Lower lobe of right lung (tissue), 2 donors: ENCODE measurements at regions not wholly inside any gene's neighbourhood (a gene's known extent, or its start where the extent isn't known, plus 50 kb on each side); places are given as distances from the start of the nearest gene placed in this dataset.

Experiments
- ATAC-seq, 2 donors: fragments of 200-7000 bp; cut with Tn5 transposase; one replicate each; pipeline ENCODE4 v1.9.1; 2020 to 2022; ENCODE audit warnings: mild to moderate bottlenecking in 2 of 2, moderate library complexity in 2 of 2
- DNase-seq: peaks from one replicate; pipeline ENCODE4 v3.0.0-alpha.2; 2020
- H3K27ac ChIP-seq: fragments of 200-600 bp; one replicate; pipeline ENCODE4 v1.8.0; 2022
- H3K27me3 ChIP-seq: fragments of 200-600 bp; one replicate; pipeline ENCODE4 v1.8.0; 2022; ENCODE audit warnings: low read depth
- H3K36me3 ChIP-seq: fragments of 200-600 bp; one replicate; pipeline ENCODE4 v1.8.0; 2022; ENCODE audit warnings: mild to moderate bottlenecking
- H3K4me1 ChIP-seq: fragments of 200-600 bp; one replicate; pipeline ENCODE4 v1.8.0; 2022
- H3K4me3 ChIP-seq: fragments of 200-600 bp; one replicate; pipeline ENCODE4 v1.8.0; 2022; ENCODE audit warnings: mild to moderate bottlenecking
- H3K9me3 ChIP-seq: fragments of 200-600 bp; one replicate; pipeline ENCODE4 v1.8.0; 2022
- intact Hi-C: fragments of 100-400 bp; cut with DNase I; formaldehyde crosslinking; loops from one replicate; pipeline ENCODE4 v1.11.0; 2022
- TF ChIP-seq, protein P1 (sequence below): fragments of 200-600 bp; IDR thresholded peaks from one replicate; pipeline ENCODE4 v1.8.0; 2022; ENCODE audit warnings: antibody characterized with exemption, mild to moderate bottlenecking
- donor health status: DM: no; HTN: yes; CAD: no; lungs with severe emphysema.

DNA sequence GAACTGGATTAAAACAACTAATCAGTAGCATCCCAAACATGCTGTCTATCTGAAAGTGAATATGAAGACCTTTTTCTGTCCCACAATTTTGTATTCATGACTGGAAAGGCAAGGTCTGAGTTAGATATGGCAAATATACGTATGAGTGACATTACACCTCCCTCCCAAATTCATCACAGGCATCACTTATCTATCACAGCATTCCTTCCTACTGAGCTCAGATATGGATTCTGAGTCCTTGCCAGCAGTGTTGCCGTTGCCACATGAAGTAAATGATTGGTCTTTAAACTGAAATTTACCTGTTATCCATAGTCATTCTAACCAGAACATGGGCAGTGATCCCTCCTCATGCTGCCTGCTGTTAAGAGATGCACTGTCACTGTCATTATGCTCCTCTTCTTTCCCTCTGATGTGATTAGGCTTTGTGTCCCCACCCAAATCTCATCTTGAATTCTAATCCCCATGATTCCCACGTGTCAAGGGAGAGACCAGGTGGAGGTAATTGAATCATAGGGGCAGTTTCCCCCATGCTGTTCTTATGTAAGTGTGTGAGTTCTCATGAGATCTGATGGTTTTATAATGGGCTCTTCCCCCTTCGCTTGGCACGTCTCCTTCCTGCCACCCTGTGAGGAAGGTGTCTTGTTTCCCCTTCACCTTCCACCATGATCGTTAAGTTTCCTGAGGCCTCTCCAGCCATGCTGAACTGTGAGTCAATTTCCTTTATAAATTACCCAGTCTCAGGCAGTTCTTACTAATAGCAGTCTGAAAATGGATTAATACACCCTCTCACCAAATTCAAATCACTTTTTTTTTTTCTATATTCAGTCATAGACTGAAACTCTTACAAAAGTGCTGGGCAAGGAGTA, 288.4 kb downstream of the NUAK1 start:
- no peaks in the 10 kb centered on the region for H3K36me3 ChIP-seq
- DNase-seq = no peak
- no peak overlapping the region for H3K4me3 ChIP-seq
- TF ChIP-seq, protein P1, sequence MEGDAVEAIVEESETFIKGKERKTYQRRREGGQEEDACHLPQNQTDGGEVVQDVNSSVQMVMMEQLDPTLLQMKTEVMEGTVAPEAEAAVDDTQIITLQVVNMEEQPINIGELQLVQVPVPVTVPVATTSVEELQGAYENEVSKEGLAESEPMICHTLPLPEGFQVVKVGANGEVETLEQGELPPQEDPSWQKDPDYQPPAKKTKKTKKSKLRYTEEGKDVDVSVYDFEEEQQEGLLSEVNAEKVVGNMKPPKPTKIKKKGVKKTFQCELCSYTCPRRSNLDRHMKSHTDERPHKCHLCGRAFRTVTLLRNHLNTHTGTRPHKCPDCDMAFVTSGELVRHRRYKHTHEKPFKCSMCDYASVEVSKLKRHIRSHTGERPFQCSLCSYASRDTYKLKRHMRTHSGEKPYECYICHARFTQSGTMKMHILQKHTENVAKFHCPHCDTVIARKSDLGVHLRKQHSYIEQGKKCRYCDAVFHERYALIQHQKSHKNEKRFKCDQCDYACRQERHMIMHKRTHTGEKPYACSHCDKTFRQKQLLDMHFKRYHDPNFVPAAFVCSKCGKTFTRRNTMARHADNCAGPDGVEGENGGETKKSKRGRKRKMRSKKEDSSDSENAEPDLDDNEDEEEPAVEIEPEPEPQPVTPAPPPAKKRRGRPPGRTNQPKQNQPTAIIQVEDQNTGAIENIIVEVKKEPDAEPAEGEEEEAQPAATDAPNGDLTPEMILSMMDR = no peak
- intact Hi-C loops = no loop called here
- no peak for ATAC-seq
- H3K27me3 ChIP-seq = no peaks in the 10 kb centered on the region
- peaks cover 8% of the 10 kb centered on the region for H3K4me1 ChIP-seq
- H3K27ac ChIP-seq = no peak overlapping the region
- no peaks in the 10 kb centered on the region for H3K9me3 ChIP-seq

DNA sequence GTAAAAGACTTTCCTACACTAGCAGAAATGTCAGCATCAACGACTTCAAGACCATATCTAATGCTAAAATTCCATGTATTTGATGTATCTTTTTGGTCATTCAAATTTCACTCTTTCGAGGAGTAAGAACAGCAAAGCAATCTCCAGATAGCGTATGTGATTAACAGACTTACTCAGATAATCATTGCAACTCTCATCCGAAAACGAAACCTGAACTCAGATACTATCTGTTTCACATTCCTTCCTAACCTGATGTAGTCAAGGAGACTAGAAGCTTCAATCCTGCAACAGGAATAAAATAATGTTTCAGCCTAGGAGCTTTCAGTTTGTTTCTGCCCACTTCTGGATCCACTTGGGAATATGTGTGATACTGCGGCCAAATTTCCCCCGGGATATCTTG, 286.3 kb downstream of the NUAK1 start:
- Histone ChIP-seq H3K9me3 (no peaks in the 10 kb centered on the region), H3K27ac (peak overlapping the region; percentile 4), H3K36me3 (no peaks in the 10 kb centered on the region), H3K27me3 (no peaks in the 10 kb centered on the region), H3K4me3 (no peak overlapping the region), H3K4me1 (peaks cover 8% of the 10 kb centered on the region)
- ATAC-seq (no peak), DNase-seq (no peak)
- TF ChIP-seq, protein P1 = no peak
- intact Hi-C loops = no loop called here

DNA sequence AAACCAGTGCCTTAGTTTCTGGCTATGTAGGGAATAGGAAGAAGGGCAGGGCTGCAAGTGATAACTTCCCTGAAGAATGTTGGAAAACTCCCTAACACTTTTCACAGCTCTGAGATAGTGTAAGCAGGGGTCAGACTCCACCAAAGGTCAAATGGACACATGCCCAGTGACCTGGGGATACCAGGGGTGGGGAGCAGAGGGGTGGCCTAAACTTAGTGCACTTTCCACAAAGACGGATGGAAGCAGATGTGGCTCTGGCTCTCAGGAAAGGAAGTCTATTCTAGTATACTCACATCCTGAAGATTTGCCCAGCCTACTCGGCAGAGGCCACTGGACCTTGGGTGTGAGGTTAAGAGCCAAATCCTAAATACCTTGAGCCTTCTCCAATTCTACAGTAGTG, 285.8 kb downstream of the NUAK1 start:
- no peaks in the 10 kb centered on the region for H3K9me3 ChIP-seq
- H3K4me3 ChIP-seq = no peak overlapping the region
- TF ChIP-seq, protein P1 = no peak
- peaks cover 8% of the 10 kb centered on the region for H3K4me1 ChIP-seq
- H3K36me3 ChIP-seq = no peaks in the 10 kb centered on the region
- H3K27ac ChIP-seq = peak overlapping the region; percentile 4
- peak; percentile 39 to 48 for ATAC-seq
- H3K27me3 ChIP-seq = no peaks in the 10 kb centered on the region
- intact Hi-C loops = no loop called here
- no peak for DNase-seq

DNA sequence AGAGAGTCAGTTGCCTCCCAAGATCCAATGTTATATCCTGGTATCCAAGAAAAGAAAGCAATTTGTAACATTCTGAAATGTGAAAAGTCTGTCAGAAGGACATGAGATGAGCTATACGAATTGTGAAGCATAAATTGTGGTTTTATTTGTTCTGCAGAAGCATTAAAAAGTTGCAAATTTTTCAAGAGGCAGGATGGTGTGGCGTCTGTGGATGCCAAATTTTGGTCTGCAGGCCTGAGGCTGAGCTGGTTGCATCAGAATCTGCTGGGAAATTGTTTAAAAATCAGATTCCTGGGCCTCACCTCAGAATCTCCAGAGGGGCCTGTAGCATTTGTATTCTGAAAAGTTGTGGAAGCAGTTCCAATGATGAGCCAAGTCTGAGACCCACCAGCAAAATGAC, 284.7 kb downstream of the NUAK1 start:
- Histone ChIP-seq H3K4me1 (peaks cover 8% of the 10 kb centered on the region), H3K9me3 (no peaks in the 10 kb centered on the region), H3K27me3 (no peaks in the 10 kb centered on the region), H3K4me3 (no peak overlapping the region), H3K36me3 (no peaks in the 10 kb centered on the region), H3K27ac (no peak overlapping the region)
- intact Hi-C loops = no loop called here
- TF ChIP-seq, protein P1 = no peak
- no peak for DNase-seq
- no peak for ATAC-seq

DNA sequence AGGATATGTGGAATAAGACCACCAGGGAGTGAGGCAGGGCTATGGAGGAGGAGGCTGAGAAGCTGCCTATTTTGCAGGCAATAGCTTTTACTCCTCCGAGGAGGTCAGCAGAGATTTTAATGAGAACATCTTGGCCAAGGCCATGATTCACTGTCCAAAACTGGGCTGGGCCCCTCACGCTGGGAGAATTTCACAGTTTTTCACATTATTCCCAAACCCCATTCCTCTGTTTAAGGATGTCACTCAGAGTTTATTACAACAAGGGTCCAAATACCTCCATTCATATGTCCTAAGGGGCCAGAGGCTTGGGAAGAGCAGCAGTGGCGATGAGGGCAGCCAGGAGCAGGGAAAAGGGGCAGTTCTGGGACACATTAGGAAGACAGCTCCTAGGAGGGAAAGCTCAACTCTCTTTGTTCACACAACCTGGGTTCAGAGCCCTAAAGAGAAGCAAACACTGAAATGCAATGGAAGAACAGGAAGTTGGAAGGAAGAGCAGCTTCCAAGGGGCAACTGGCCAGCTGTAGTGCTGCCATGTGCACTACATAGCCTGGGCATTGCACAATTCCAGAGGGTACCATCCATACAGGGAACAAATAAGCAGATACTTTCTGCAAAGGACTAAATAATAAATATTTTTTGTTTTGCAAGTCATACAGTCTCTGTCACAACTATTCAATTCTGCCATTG, 283.2 kb downstream of the NUAK1 start:
- H3K9me3 ChIP-seq = no peaks in the 10 kb centered on the region
- intact Hi-C loops = no loop called here
- TF ChIP-seq, protein P1 = no peak
- H3K4me3 ChIP-seq = no peak overlapping the region
- no peaks in the 10 kb centered on the region for H3K36me3 ChIP-seq
- no peak for DNase-seq
- H3K27me3 ChIP-seq = no peaks in the 10 kb centered on the region
- no peak for ATAC-seq
- peaks cover 8% of the 10 kb centered on the region for H3K4me1 ChIP-seq
- no peak overlapping the region for H3K27ac ChIP-seq
